ENCODE measurements at regions not wholly inside any gene's neighbourhood (a gene's known extent, or its start where the extent isn't known, plus 50 kb on each side); places are given as distances from the start of the nearest gene placed in this dataset.
"Not testable (repeated sequence)": the region's sequence is repeated elsewhere in the genome, so short reads cannot be mapped to it uniquely, and the experiment has no call there.

DNA sequence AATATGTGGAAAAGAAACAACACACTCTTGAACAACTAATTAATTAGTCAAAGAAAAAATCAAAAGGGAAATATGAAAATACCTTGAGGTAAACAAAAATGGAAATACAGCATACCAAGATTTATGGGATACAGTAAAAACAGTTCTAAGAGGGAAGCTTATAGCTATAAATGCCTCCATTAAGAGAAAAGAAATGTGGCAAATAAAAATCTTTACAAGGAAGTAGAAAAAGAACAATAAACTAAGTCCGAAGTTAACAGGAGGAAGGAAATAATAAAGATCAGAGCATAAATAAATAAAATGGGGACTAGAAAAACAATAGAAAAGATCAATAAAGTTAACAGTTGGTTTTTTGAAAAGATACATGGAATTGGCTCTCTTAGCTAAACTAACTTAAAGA lies 267.8 kb upstream of the NRP1 start:
- peaks cover 3 to 6% of the 10 kb centered on the region in 2 donors for H3K9me3 ChIP-seq (ENCODE audit: control insufficient read depth in 1 of 2, low read length in 2 of 2)
- no peak overlapping the region for H3K9ac ChIP-seq (ENCODE audit: low read depth in 1 of 2, low read length in 2 of 2)
- H3K4me1 ChIP-seq (ENCODE audit: control insufficient read depth in 1 of 2, insufficient read depth in 2 of 2, low read length in 2 of 2): no peaks in the 10 kb centered on the region
- no peak overlapping the region for H3K27ac ChIP-seq (ENCODE audit: low read depth, low read length)
- no peaks in the 10 kb centered on the region for H3K27me3 ChIP-seq (ENCODE audit: control insufficient read depth in 1 of 2, insufficient read depth in 2 of 2, low read length in 2 of 2)
- H3K36me3 ChIP-seq (ENCODE audit: control insufficient read depth in 1 of 2, insufficient read depth in 2 of 2, low read length in 2 of 2): no peaks in the 10 kb centered on the region
- H3K4me3 ChIP-seq (ENCODE audit: low read depth in 1 of 2, low read length in 2 of 2): no peak overlapping the region

DNA sequence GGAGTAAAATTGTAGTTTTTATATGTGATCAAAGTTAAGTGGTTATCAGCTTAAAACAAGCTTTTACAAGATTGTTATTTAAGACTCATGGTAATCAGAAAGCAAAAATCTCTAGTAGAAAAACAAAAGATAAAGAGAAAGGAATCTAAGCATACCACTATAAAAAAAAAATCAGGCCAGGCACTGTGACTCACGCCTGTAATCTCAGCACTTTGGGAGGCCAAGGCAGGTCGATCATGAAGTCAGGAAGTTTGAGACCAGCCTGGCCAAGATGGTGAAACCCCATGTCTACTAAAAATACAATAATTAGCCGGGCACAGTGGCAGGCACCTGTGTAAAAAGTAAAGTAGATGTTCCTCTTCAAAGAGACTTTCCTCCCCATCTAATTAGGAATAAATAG lies 265.9 kb upstream of the NRP1 start:
- H3K27me3 ChIP-seq (ENCODE audit: control insufficient read depth in 1 of 2, insufficient read depth in 2 of 2, low read length in 2 of 2): no peaks in the 10 kb centered on the region
- H3K4me3 ChIP-seq (ENCODE audit: low read depth in 1 of 2, low read length in 2 of 2): no peak overlapping the region
- no peaks in the 10 kb centered on the region for H3K4me1 ChIP-seq (ENCODE audit: control insufficient read depth in 1 of 2, insufficient read depth in 2 of 2, low read length in 2 of 2)
- no peaks in the 10 kb centered on the region for H3K36me3 ChIP-seq (ENCODE audit: control insufficient read depth in 1 of 2, insufficient read depth in 2 of 2, low read length in 2 of 2)
- H3K27ac ChIP-seq (ENCODE audit: low read depth, low read length): no peak overlapping the region
- no peak overlapping the region for H3K9ac ChIP-seq (ENCODE audit: low read depth in 1 of 2, low read length in 2 of 2)
- H3K9me3 ChIP-seq (ENCODE audit: control insufficient read depth in 1 of 2, low read length in 2 of 2): peaks cover 3 to 6% of the 10 kb centered on the region in 2 donors

DNA sequence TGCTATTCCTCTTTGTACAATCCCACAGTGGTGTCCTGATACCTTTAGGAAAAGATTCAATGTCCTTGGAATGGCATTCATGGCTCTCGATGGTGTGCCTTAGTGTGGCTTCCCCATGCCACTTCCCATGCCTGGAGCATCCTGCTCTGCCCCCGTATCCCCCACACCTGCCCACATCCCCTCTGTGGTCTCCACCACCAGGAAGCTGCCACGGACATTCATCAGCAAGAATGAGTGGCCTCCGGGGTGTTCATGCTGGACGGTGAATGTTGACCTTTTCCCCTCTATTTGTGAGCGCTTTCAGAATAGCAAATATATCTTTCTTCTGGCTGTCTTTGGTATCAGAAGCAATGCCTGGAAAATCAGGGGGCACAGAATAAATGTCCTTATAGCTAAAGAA lies 262.0 kb upstream of the NRP1 start:
- H3K4me3 ChIP-seq (ENCODE audit: low read depth in 1 of 2, low read length in 2 of 2): no peak overlapping the region
- no peaks in the 10 kb centered on the region for H3K27me3 ChIP-seq (ENCODE audit: control insufficient read depth in 1 of 2, insufficient read depth in 2 of 2, low read length in 2 of 2)

GRCh38 chr10:33594475-33594874 lies 260.0 kb upstream of the NRP1 start:
- no peak overlapping the region for H3K4me3 ChIP-seq (ENCODE audit: low read depth in 1 of 2, low read length in 2 of 2)
- H3K9ac ChIP-seq (ENCODE audit: low read depth in 1 of 2, low read length in 2 of 2): no peak overlapping the region
- no peaks in the 10 kb centered on the region for H3K36me3 ChIP-seq (ENCODE audit: control insufficient read depth in 1 of 2, insufficient read depth in 2 of 2, low read length in 2 of 2)
- no peaks in the 10 kb centered on the region for H3K27me3 ChIP-seq (ENCODE audit: control insufficient read depth in 1 of 2, insufficient read depth in 2 of 2, low read length in 2 of 2)
- no peaks in the 10 kb centered on the region for H3K4me1 ChIP-seq (ENCODE audit: control insufficient read depth in 1 of 2, insufficient read depth in 2 of 2, low read length in 2 of 2)
- peaks cover 2% of the 10 kb centered on the region in 2 donors for H3K9me3 ChIP-seq (ENCODE audit: control insufficient read depth in 1 of 2, low read length in 2 of 2)
- H3K27ac ChIP-seq (ENCODE audit: low read depth, low read length): no peak overlapping the region

More for the DNA sequence above, 262.0 kb upstream of the NRP1 start:
- Histone ChIP-seq H3K36me3 (ENCODE audit: control insufficient read depth in 1 of 2, insufficient read depth in 2 of 2, low read length in 2 of 2) (no peaks in the 10 kb centered on the region), H3K9me3 (ENCODE audit: control insufficient read depth in 1 of 2, low read length in 2 of 2) (peaks cover 3 to 6% of the 10 kb centered on the region in 2 donors), H3K4me1 (ENCODE audit: control insufficient read depth in 1 of 2, insufficient read depth in 2 of 2, low read length in 2 of 2) (no peaks in the 10 kb centered on the region), H3K9ac (ENCODE audit: low read depth in 1 of 2, low read length in 2 of 2) (no peak overlapping the region), H3K27ac (ENCODE audit: low read depth, low read length) (no peak overlapping the region)

- H3K36me3 ChIP-seq (ENCODE audit: control insufficient read depth in 1 of 2, insufficient read depth in 2 of 2, low read length in 2 of 2): no peaks in the 10 kb centered on the region
- H3K9me3 ChIP-seq (ENCODE audit: control insufficient read depth in 1 of 2, low read length in 2 of 2): no peaks in the 10 kb centered on the region
- H3K4me3 ChIP-seq (ENCODE audit: low read depth in 1 of 2, low read length in 2 of 2): no peak overlapping the region
These were observed 254.6 kb upstream of the NRP1 start for GRCh38 chr10:33588974-33589600.

GRCh38 chr10:33584596-33584995 lies 250.1 kb upstream of the NRP1 start:
- H3K36me3 ChIP-seq (ENCODE audit: control insufficient read depth in 1 of 2, insufficient read depth in 2 of 2, low read length in 2 of 2); H3K27ac ChIP-seq (ENCODE audit: low read depth, low read length); H3K9me3 ChIP-seq (ENCODE audit: control insufficient read depth in 1 of 2, low read length in 2 of 2); H3K4me1 ChIP-seq (ENCODE audit: control insufficient read depth in 1 of 2, insufficient read depth in 2 of 2, low read length in 2 of 2); H3K9ac ChIP-seq (ENCODE audit: low read depth in 1 of 2, low read length in 2 of 2); H3K27me3 ChIP-seq (ENCODE audit: control insufficient read depth in 1 of 2, insufficient read depth in 2 of 2, low read length in 2 of 2); H3K4me3 ChIP-seq (ENCODE audit: low read depth in 1 of 2, low read length in 2 of 2): not testable (repeated sequence)

More at GRCh38 chr10:33588974-33589600, 254.6 kb upstream of the NRP1 start:
- H3K9ac ChIP-seq (ENCODE audit: low read depth in 1 of 2, low read length in 2 of 2): no peak overlapping the region
- H3K27me3 ChIP-seq (ENCODE audit: control insufficient read depth in 1 of 2, insufficient read depth in 2 of 2, low read length in 2 of 2): no peaks in the 10 kb centered on the region
- H3K4me1 ChIP-seq (ENCODE audit: control insufficient read depth in 1 of 2, insufficient read depth in 2 of 2, low read length in 2 of 2): no peaks in the 10 kb centered on the region
- no peak overlapping the region for H3K27ac ChIP-seq (ENCODE audit: low read depth, low read length)

- H3K4me3 ChIP-seq (ENCODE audit: low read depth in 1 of 2, low read length in 2 of 2): no peak overlapping the region
- no peaks in the 10 kb centered on the region for H3K4me1 ChIP-seq (ENCODE audit: control insufficient read depth in 1 of 2, insufficient read depth in 2 of 2, low read length in 2 of 2)
- no peaks in the 10 kb centered on the region for H3K27me3 ChIP-seq (ENCODE audit: control insufficient read depth in 1 of 2, insufficient read depth in 2 of 2, low read length in 2 of 2)
- H3K27ac ChIP-seq (ENCODE audit: low read depth, low read length): no peak overlapping the region
- no peaks in the 10 kb centered on the region for H3K9me3 ChIP-seq (ENCODE audit: control insufficient read depth in 1 of 2, low read length in 2 of 2)
- no peak overlapping the region for H3K9ac ChIP-seq (ENCODE audit: low read depth in 1 of 2, low read length in 2 of 2)
- no peaks in the 10 kb centered on the region for H3K36me3 ChIP-seq (ENCODE audit: control insufficient read depth in 1 of 2, insufficient read depth in 2 of 2, low read length in 2 of 2)
These were observed 245.5 kb upstream of the NRP1 start for GRCh38 chr10:33579996-33580395.

- no peaks in the 10 kb centered on the region for H3K9me3 ChIP-seq (ENCODE audit: control insufficient read depth in 1 of 2, low read length in 2 of 2)
- no peaks in the 10 kb centered on the region for H3K27me3 ChIP-seq (ENCODE audit: control insufficient read depth in 1 of 2, insufficient read depth in 2 of 2, low read length in 2 of 2)
- H3K4me3 ChIP-seq (ENCODE audit: low read depth in 1 of 2, low read length in 2 of 2): no peak overlapping the region
- H3K9ac ChIP-seq (ENCODE audit: low read depth in 1 of 2, low read length in 2 of 2): no peak overlapping the region
- H3K36me3 ChIP-seq (ENCODE audit: control insufficient read depth in 1 of 2, insufficient read depth in 2 of 2, low read length in 2 of 2): no peaks in the 10 kb centered on the region
- no peak overlapping the region for H3K27ac ChIP-seq (ENCODE audit: low read depth, low read length)
- no peaks in the 10 kb centered on the region for H3K4me1 ChIP-seq (ENCODE audit: control insufficient read depth in 1 of 2, insufficient read depth in 2 of 2, low read length in 2 of 2)
These were observed 239.1 kb upstream of the NRP1 start for GRCh38 chr10:33573606-33574005.

GRCh38 chr10:33571616-33572015 lies 237.1 kb upstream of the NRP1 start:
- no peaks in the 10 kb centered on the region for H3K36me3 ChIP-seq (ENCODE audit: control insufficient read depth in 1 of 2, insufficient read depth in 2 of 2, low read length in 2 of 2)
- no peak overlapping the region for H3K27ac ChIP-seq (ENCODE audit: low read depth, low read length)
- no peak overlapping the region for H3K9ac ChIP-seq (ENCODE audit: low read depth in 1 of 2, low read length in 2 of 2)
- H3K4me3 ChIP-seq (ENCODE audit: low read depth in 1 of 2, low read length in 2 of 2): no peak overlapping the region
- no peaks in the 10 kb centered on the region for H3K27me3 ChIP-seq (ENCODE audit: control insufficient read depth in 1 of 2, insufficient read depth in 2 of 2, low read length in 2 of 2)
- H3K9me3 ChIP-seq (ENCODE audit: control insufficient read depth in 1 of 2, low read length in 2 of 2): no peaks in the 10 kb centered on the region
- no peaks in the 10 kb centered on the region for H3K4me1 ChIP-seq (ENCODE audit: control insufficient read depth in 1 of 2, insufficient read depth in 2 of 2, low read length in 2 of 2)

GRCh38 chr10:33570495-33570894 lies 236.0 kb upstream of the NRP1 start:
- Histone ChIP-seq H3K4me3 (ENCODE audit: low read depth in 1 of 2, low read length in 2 of 2) (no peak overlapping the region), H3K9me3 (ENCODE audit: control insufficient read depth in 1 of 2, low read length in 2 of 2) (no peaks in the 10 kb centered on the region), H3K4me1 (ENCODE audit: control insufficient read depth in 1 of 2, insufficient read depth in 2 of 2, low read length in 2 of 2) (no peaks in the 10 kb centered on the region), H3K9ac (ENCODE audit: low read depth in 1 of 2, low read length in 2 of 2) (no peak overlapping the region), H3K27ac (ENCODE audit: low read depth, low read length) (no peak overlapping the region), H3K27me3 (ENCODE audit: control insufficient read depth in 1 of 2, insufficient read depth in 2 of 2, low read length in 2 of 2) (no peaks in the 10 kb centered on the region), H3K36me3 (ENCODE audit: control insufficient read depth in 1 of 2, insufficient read depth in 2 of 2, low read length in 2 of 2) (no peaks in the 10 kb centered on the region)

DNA sequence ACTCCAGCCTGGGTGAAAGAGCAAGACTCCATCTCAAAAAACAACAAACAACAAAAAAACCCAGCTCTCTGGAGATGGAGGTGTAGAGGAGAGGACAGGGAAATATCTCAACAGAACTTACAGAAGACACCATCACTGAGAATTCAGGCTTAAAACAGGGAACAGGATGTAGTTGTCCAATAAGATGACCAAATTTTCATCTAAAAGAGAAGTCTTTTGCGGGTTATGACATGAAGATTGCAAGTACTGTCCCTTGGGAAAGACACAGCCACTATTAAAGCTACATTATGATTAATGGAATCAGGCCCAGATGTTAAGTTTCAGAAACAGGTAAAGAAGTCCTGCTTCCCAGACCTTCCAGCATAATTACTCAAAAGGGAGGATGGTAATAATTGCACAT lies 235.2 kb upstream of the NRP1 start:
- Histone ChIP-seq H3K27me3 (ENCODE audit: control insufficient read depth in 1 of 2, insufficient read depth in 2 of 2, low read length in 2 of 2) (no peaks in the 10 kb centered on the region), H3K36me3 (ENCODE audit: control insufficient read depth in 1 of 2, insufficient read depth in 2 of 2, low read length in 2 of 2) (no peaks in the 10 kb centered on the region), H3K9ac (ENCODE audit: low read depth in 1 of 2, low read length in 2 of 2) (no peak overlapping the region), H3K4me3 (ENCODE audit: low read depth in 1 of 2, low read length in 2 of 2) (no peak overlapping the region), H3K9me3 (ENCODE audit: control insufficient read depth in 1 of 2, low read length in 2 of 2) (no peaks in the 10 kb centered on the region), H3K27ac (ENCODE audit: low read depth, low read length) (no peak overlapping the region), H3K4me1 (ENCODE audit: control insufficient read depth in 1 of 2, insufficient read depth in 2 of 2, low read length in 2 of 2) (no peaks in the 10 kb centered on the region)

All from duodenal mucosa (tissue), 2 donors.